GM19025 (cell line): ENCODE measurements at regions not wholly inside any gene's neighbourhood (a gene's known extent, or its start where the extent isn't known, plus 50 kb on each side); places are given as distances from the start of the nearest gene placed in this dataset.
"Not testable (repeated sequence)": the region's sequence is repeated elsewhere in the genome, so short reads cannot be mapped to it uniquely, and the experiment has no call there.

Experiments used
- ATAC-seq: cut with Tn5 transposase; IDR thresholded peaks from one replicate; pipeline ENCODE4 v1.9.1; 2021; ENCODE audit warnings: mild to moderate bottlenecking, low read depth, moderate library complexity; ENCODE audit not compliant: unreplicated experiment

GRCh38 chr1:233472796-233473195 lies 141.1 kb upstream of the KCNK1 start:
- ATAC-seq: not testable (repeated sequence)

GRCh38 chr1:233473549-233474204 lies 140.2 kb upstream of the KCNK1 start:
- ATAC-seq: no peak

GRCh38 chr1:233477359-233477758 lies 136.5 kb upstream of the KCNK1 start:
- ATAC-seq: no peak

- ATAC-seq: no peak
Observed at GRCh38 chr1:233478611-233479010, 135.3 kb upstream of the KCNK1 start.

- no peak for ATAC-seq
Observed at GRCh38 chr1:233479110-233479890, 134.6 kb upstream of the KCNK1 start.

- ATAC-seq: no peak
Observed at GRCh38 chr1:233480198-233480597, 133.7 kb upstream of the KCNK1 start.

GRCh38 chr1:233482388-233482787 lies 131.5 kb upstream of the KCNK1 start:
- ATAC-seq: no peak

- no peak for ATAC-seq
Observed at GRCh38 chr1:233485385-233485784, 128.5 kb upstream of the KCNK1 start.

GRCh38 chr1:233485809-233486398 lies 128.0 kb upstream of the KCNK1 start:
- ATAC-seq: no peak

- ATAC-seq: no peak
Observed at GRCh38 chr1:233487408-233487807, 126.5 kb upstream of the KCNK1 start.

GRCh38 chr1:233489411-233489810 lies 124.5 kb upstream of the KCNK1 start:
- ATAC-seq: no peak

- ATAC-seq: no peak
Observed at GRCh38 chr1:233490488-233490887, 123.4 kb upstream of the KCNK1 start.

- no peak for ATAC-seq
Observed at GRCh38 chr1:233491953-233492620, 121.8 kb upstream of the KCNK1 start.

- ATAC-seq: no peak
Observed at GRCh38 chr1:233496993-233497392, 116.9 kb upstream of the KCNK1 start.

GRCh38 chr1:233497679-233498078 lies 116.2 kb upstream of the KCNK1 start:
- no peak for ATAC-seq

GRCh38 chr1:233500106-233500505 lies 113.8 kb upstream of the KCNK1 start:
- ATAC-seq: no peak

GRCh38 chr1:233503366-233503954 lies 110.4 kb upstream of the KCNK1 start:
- ATAC-seq: no peak

- ATAC-seq: no peak
Observed at GRCh38 chr1:233505130-233505529, 108.8 kb upstream of the KCNK1 start.

- ATAC-seq: not testable (repeated sequence)
Observed at GRCh38 chr1:233505889-233506288, 108.0 kb upstream of the KCNK1 start.

- ATAC-seq: no peak
Observed at GRCh38 chr1:233509526-233509925, 104.4 kb upstream of the KCNK1 start.

GRCh38 chr1:233512538-233512937 lies 101.4 kb upstream of the KCNK1 start:
- ATAC-seq: no peak
